ENCODE measurements at regions not wholly inside any gene's neighbourhood (a gene's known extent, or its start where the extent isn't known, plus 50 kb on each side); places are given as distances from the start of the nearest gene placed in this dataset.
"Not testable (repeated sequence)": the region's sequence is repeated elsewhere in the genome, so short reads cannot be mapped to it uniquely, and the experiment has no call there.

- no peak for DNase-seq
Observed at GRCh38 chr15:69874321-69874720, 223.4 kb downstream of the TLE3 start.

GRCh38 chr15:69876064-69876940, 221.4 kb downstream of the TLE3 start:
- DNase-seq, result no peak

GRCh38 chr15:69879963-69880362, 217.8 kb downstream of the TLE3 start:
- not testable (repeated sequence) for DNase-seq

- no peak for DNase-seq
Observed at GRCh38 chr15:69880571-69881301, 217.0 kb downstream of the TLE3 start.

DNA sequence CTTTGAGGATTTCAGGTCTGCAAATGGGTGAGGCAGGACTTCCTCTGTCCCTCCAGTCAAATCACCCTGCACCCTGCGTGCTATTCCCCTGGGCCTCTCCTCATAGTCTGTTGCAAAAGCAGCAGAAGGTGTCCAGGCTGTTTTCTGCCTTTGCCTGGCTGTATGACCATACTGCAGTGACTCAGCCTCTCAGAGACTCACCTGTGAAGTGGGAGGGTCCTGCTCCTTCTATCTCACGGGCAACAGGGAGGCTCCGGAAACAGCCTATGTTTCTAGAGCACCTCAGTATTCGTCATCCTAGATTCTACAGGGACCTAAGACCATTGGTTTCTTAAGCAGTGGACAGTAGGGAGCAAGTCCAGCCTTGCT, 216.4 kb downstream of the TLE3 start:
- no peak for DNase-seq

DNA sequence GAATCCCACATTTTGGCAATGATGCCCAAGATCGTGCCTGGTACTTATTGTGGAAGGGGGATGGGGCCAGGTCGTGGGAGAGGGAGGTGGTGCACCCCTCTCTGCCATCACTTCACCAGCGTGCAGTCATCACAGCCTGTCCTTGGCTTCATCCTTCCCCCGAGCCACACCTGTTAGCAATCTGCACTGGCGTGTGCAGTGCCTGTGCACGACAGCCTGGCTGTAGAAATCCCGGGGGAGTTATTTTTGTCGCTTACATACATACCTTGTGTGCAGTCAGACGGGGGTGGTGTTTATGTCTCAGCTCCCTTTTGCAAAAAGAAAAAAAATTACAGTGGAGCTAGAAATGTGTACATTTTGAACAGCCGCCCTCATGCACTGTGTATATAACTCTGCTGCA, 216.0 kb downstream of the TLE3 start:
- no peak for DNase-seq

- DNase-seq, result no peak
Observed at GRCh38 chr15:69883306-69883705, 214.4 kb downstream of the TLE3 start.

- no peak for DNase-seq
Observed at GRCh38 chr15:69885173-69885955, 212.4 kb downstream of the TLE3 start.

GRCh38 chr15:69887009-69887408, 210.7 kb downstream of the TLE3 start:
- no peak for DNase-seq

- DNase-seq, result no peak
Observed at GRCh38 chr15:69887553-69887952, 210.2 kb downstream of the TLE3 start.

DNA sequence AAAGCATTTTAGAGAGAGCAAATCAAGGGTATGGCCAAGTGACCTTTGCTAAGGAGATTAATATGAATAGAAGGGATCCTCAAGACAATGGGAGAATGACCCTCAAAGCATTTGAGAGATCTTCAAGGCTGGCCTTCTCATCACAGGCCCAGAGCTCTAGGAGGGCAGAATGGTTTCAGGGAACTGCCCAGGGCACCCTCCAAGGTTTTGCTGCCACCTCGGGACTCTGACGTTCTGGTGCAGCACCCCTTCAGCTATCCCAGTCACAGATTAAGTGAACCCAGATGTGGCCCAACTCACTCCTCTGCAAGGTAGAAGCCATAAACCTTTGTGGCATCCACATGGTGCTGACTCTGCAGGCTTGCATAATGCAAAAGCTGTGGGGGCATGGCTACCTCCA, 209.3 kb downstream of the TLE3 start:
- DNase-seq, result no peak

DNA sequence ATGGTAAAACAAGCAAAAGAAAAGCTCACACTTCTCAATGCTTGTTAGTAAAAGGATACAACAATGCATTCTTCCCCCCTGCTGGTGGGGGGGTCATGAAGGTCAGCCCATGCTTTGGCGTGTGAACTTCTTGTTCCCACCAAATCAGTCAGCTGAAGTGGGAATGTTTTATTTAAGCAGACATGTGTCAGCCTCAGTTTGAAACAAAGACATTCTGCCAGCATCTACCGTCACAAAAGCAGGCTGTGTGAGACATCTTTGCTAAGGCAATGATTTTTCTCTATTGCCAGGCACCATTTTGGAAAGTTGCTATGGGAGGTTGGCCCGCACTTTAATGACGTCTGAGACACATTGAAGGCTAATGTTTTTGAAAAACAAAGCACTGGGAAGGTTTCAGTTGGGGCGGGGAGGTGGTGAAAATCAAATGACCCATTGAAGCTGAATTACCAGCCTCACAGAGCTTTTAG, 206.6 kb downstream of the TLE3 start:
- no peak for DNase-seq

DNA sequence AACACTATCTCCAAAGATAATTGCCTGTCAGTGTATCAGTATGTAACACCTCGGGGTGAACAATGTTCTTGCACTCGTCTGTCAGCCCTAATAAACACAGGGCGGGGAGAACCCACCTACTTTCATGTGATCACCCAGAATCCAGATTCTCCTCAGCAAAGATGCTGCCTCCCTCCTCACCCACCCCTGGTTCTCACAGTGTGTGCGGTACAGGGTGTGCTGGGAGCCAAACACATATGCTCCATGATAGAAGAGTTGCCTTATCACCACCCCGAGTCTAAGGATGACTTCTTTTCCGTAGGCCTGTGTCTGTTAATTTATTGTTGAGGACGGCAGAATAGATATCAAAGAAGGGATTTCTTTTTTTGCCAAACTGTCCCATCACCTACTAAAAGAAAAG, 206.1 kb downstream of the TLE3 start:
- no peak for DNase-seq

DNA sequence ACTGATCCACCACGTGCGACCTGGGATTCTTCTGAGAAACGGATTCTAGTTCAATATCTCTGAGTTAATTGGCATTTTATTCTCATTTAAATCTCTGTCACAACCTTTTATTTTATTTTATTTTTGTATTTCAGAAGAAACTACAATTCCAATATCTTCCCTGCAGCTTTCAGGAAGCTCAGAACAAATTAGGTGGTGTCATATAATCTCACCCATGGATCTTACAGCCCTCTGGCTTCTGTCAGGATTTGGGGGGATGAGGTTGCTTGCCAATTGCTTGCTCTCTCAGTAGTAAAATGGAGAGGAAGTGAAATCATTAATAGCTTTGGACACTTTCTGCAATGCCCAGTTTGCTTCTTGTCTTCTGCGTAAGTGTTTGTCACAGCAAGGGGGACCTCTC, 205.4 kb downstream of the TLE3 start:
- DNase-seq, result no peak

DNA sequence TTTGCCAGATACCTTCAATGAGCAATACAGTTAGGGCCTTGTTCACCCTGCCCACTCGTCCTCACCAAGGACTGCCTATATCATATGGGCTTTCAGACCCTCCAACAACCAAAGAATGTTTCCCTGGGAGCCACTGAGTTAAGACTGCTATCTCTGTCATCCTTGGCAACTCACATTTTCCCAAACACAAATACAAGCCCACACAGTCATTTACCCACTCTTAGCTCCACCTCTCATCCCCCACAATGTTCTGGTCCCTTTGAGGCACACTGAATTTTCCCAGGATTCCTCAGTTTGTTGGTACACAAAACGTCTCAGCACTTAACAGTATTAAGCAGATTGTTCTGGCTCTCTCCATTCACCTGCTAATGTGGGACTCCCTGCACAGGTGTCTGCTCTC, 204.6 kb downstream of the TLE3 start:
- DNase-seq, result no peak

- DNase-seq, result no peak
Observed at GRCh38 chr15:69893863-69894262, 203.9 kb downstream of the TLE3 start.

- no peak for DNase-seq
Observed at GRCh38 chr15:69895202-69895601, 202.5 kb downstream of the TLE3 start.

DNA sequence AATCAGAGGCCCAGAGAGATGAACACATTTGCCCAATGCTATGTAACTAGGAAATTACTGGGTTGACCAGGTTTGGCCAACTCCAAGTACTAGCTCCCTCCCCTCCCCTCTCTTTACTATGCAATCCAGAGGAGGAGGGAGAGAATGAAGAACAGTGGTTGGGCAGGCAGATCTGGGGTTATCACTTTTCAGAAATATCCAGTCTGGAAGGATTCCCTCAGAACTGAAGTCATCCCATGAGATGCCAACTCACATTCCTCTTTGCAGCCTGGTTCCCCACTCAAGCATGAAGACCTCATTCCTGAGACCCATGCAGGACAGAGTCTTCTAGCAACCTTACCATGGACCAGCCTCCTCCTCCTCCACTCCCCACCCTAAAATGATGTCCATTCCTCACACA, 201.1 kb downstream of the TLE3 start:
- DNase-seq, result no peak

DNA sequence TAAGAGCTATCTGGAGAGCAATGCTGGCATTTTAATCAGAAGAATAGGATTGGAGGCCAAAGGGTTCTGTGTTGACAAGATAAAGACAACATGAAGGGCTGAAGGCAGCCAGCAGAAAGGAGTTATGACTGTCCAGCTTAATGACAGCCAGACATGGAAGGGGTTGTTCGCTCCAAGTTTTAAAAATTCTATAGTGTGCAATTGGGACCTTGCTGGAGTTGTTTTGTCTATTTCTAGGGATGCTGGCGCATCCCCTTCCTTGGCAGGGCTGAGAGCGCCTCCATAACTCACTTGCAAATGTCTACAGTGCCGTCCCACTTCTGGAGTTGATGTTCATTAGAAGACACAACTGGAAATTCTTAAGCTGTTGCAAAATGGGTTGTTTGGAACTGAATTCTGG, 200.7 kb downstream of the TLE3 start:
- DNase-seq, result no peak

- no peak for DNase-seq
Observed at GRCh38 chr15:69897471-69898237, 200.1 kb downstream of the TLE3 start.

DNA sequence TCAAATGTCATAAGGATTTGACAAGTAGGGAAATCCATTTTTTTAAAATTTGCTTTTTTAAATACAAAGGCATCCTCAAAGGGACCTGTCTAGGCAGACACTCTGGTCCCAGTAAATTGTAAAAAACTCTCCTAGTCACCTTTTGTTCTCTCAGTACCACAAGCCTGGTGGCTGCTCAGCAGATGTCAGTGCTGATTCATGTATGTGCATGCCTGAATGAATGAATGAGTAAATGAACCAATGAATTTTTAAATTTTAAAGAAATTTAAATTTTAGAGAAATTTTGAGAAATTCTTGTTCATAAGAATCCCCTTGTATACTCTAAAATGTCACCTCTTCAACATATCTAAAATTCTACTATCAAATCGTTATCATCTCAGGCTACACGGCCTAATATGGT, 199.5 kb downstream of the TLE3 start:
- no peak for DNase-seq

DNA sequence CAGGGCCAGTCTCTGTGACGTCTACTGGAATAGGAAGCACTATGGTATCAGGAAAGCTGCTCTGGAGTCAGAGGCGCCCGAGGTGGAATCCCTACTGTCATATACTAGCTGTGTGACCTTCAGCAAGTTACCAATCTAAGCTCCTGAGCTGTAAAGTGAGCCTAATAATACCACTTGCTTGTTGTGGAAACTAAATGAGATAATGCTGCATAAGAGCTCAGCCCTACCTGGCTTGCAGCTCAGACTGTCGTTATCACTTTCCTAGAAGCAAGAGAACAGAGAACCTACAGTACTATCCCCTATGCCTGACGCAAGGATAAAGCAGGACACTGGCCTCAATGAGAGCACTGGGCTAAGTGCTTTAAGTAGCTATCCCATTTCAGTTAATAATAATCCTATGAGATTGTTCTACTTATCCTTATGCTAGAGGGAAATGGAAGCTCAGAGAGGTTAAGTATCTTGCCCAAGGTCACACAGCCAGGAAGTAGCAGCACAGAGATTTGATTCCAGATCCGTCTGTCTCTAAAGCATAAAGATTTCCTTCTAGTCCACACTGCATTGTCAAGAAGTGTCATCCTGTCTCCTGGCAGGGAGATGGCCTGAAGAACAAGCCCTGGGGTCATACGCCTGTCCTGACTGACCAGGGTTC, 195.2 kb downstream of the TLE3 start:
- DNase-seq, result no peak

All from T-helper 2 cell (primary cell).